ENCODE measurements at regions not wholly inside any gene's neighbourhood (a gene's known extent, or its start where the extent isn't known, plus 50 kb on each side); places are given as distances from the start of the nearest gene placed in this dataset.

DNA sequence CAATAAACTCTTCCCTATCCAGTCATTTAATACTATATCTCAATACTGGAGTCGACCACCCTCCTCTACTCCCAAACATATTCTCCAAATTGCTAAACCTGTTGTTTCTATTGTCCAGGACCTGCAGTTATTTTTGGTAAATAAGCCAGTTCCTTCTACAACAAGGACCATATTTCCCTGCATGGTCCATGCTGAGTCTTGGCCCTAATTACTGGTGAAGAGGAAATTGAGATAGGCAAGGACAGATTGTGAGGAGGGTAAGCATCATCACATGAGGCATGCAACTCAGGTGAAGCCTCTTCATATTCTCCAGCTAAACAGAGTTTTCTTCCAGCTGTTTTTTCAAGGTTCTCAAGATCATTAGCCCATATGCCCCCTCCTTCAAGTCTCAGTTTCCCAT, 1193.6 kb downstream of the RAPGEF2 start:
- no peak for TF ChIP-seq GATA3 (IDR thresholded peaks at IDR 0.05; ENCODE audit: low read depth, low read length)
- TF ChIP-seq GATA2 (IDR thresholded peaks at IDR 0.05; ENCODE audit: low read depth, low read length) = no peak

DNA sequence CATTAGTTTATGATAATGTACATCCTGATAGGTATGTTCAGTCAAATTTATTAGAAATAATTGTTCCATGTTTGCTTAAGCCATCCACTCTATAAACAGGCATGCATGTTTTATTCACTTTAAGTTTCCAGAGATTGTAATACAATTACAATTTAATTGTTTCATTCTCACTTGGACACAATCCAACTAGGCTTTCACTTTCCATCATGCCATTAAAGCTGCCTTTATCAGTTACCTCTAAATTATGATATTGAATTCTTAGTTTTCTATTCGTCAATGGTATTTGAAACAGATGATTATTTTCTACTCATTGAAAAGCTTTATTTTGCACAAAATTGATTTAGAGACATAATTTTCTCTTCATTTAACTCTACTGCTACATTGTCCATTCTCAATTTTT, 1196.3 kb downstream of the RAPGEF2 start:
- TF ChIP-seq GATA3 (IDR thresholded peaks at IDR 0.05; ENCODE audit: low read depth, low read length) (no peak), GATA2 (IDR thresholded peaks at IDR 0.05; ENCODE audit: low read depth, low read length) (no peak)

DNA sequence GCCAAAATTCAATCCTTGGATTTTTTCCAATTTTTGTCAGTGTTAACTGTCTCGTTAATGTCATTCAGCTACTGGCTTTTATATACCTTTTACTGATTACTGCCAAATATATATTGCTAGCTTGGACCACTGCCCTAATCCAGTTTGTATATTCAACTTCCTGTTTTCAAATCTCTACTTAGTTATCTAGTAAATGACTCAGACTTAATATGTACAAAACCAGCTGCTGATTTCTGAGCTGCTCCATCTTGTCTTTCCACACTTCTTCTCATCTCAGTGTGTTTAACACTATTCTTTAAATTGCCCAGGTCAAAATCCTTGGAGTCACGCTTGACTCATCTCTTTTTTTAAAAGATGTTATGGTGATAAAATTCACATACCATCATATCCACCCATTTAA, 1196.7 kb downstream of the RAPGEF2 start:
- TF ChIP-seq GATA2 (IDR thresholded peaks at IDR 0.05; ENCODE audit: low read depth, low read length) (no peak), GATA3 (IDR thresholded peaks at IDR 0.05; ENCODE audit: low read depth, low read length) (no peak)

DNA sequence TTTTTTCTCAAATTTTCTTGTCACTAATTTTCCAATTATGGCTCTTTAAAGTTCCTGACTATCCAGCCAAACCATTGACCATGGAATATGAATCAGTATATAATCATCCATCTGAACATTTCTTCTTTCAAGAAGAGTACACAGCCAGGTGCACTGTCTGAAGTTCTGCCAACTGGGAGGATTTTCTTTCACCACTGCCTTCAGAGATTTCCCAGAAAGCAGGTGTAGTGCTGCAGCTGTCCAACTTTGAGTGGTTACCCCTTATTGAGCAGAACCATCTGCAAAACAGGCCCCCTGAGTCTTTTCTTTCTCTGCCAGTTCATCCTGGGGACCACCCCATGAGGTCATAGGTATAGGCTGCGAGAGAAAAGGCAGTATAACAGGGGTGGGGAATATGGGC, 1213.2 kb downstream of the RAPGEF2 start:
- TF ChIP-seq GATA2 (IDR thresholded peaks at IDR 0.05; ENCODE audit: low read depth, low read length) (no peak), GATA3 (IDR thresholded peaks at IDR 0.05; ENCODE audit: low read depth, low read length) (no peak)

DNA sequence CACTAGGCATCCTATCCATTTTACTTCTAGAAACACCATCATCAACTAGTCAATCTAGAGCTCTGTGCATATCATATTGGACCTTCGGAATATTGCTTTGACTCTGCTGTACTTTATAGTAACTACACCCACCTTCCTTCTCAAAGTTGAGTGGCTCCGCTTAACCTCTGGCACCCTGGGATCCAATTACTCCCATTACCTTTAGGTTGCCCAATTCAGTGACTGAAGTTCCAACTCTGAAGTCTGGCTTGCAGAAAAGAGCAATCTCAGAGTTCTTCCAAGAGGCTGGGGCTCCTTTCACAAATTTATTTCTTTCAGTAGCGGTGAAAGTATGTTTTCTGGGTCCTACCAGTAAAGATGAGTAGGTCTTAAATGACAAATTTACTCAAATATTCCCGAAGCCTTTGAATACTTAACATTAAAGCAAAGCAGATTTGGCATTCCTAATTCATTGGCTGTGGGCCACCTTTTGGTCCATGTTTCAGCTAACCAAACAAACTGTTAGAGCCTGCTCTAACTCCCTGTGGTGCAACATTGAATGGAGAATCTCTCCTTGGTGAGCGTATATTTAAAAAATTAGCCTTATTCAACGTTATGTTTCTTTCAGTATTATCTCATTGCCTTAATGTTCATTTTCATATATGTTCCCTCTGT, 1215.8 kb downstream of the RAPGEF2 start:
- TF ChIP-seq GATA3 (IDR thresholded peaks at IDR 0.05; ENCODE audit: low read depth, low read length) = no peak
- no peak for TF ChIP-seq GATA2 (IDR thresholded peaks at IDR 0.05; ENCODE audit: low read depth, low read length)

DNA sequence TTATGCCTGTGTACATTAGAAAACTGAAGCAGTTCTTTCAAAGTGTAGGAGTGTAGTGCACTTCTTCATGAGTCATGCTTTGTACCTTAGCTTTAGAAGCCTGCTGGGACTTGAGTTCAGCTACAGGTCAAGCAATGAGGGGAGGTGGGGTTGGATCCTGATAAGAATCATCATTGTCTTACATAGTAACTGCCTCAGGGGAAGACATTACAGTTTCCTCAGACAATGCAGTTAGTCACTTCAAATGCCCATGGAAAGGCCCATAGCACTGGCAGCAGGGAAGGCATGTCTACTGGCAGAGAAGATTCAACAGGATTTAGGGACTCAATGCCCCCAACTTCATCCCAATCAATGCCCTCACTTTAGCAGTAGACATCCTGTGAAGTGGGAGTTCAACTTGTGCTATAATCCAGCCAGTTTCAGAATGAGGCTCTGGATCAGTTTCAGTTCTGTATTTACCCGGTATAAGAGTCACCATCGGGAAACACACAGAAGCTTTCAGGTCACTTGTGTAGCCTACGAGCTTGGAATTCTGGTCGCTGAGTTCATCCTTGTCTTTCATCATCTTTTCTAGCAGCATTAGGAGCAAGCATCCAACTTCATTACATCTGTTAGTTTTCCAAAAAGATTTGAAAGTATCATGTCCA, 1216.5 kb downstream of the RAPGEF2 start:
- no peak for TF ChIP-seq GATA2 (IDR thresholded peaks at IDR 0.05; ENCODE audit: low read depth, low read length)
- TF ChIP-seq GATA3 (IDR thresholded peaks at IDR 0.05; ENCODE audit: low read depth, low read length) = no peak

DNA sequence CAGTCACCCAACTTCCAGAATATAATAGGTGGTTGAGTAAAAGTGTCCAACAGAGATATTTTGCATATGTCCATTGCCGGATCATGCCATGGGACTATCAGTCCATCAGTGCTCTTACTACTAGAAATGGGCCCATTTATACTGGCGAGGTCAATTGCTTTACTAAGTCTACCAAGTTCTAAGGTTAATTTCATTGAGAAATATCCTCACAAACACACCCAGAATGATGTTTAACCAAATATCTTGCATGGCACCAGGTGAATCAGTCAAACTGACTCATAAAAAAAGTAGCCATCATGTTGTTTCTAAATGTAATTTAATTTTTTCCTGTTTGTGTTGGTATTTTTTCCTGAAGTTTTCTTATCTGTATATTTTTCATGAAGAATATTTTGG, 1217.0 kb downstream of the RAPGEF2 start:
- TF ChIP-seq GATA3 (IDR thresholded peaks at IDR 0.05; ENCODE audit: low read depth, low read length) = no peak
- TF ChIP-seq GATA2 (IDR thresholded peaks at IDR 0.05; ENCODE audit: low read depth, low read length) = no peak

DNA sequence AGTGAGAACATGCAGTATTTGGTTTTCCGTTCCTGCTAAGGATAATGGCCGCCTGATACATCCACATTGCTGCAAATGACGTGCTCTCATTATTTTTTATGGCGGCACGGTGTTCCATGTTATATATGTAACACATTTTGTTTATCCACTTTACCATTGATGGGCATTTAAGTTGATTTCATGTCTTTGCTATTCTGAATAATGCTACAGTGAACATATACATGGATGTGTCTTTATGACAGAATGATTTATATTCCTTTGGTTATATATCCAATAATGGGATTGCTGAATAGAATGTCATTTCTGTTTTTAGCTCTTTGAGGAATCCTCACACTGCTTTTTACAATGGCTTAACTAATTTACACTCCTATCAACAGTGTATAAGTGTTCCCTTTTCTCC, 1223.2 kb downstream of the RAPGEF2 start:
- TF ChIP-seq GATA3 (IDR thresholded peaks at IDR 0.05; ENCODE audit: low read depth, low read length) = no peak
- no peak for TF ChIP-seq GATA2 (IDR thresholded peaks at IDR 0.05; ENCODE audit: low read depth, low read length)

DNA sequence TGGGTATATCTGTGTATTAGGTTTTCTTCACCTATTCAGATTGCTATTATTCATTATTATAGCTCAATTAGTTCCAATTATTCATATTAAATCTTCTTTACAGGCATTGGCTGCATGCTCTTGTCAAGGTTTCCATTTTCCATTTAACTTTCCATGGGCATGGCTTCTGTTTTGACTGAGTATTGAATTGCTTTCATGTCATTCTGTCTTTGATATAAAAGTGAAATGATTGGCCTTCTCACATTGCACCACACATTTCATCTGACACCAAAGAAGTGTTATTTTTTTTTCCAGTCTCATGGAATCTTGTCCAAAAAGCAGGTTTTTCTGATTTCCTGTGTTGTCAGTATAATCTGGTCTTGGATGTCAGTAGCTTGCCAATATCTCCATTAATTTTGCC, 1244.3 kb downstream of the RAPGEF2 start:
- TF ChIP-seq GATA2 (IDR thresholded peaks at IDR 0.05; ENCODE audit: low read depth, low read length) (no peak), GATA3 (IDR thresholded peaks at IDR 0.05; ENCODE audit: low read depth, low read length) (no peak)

DNA sequence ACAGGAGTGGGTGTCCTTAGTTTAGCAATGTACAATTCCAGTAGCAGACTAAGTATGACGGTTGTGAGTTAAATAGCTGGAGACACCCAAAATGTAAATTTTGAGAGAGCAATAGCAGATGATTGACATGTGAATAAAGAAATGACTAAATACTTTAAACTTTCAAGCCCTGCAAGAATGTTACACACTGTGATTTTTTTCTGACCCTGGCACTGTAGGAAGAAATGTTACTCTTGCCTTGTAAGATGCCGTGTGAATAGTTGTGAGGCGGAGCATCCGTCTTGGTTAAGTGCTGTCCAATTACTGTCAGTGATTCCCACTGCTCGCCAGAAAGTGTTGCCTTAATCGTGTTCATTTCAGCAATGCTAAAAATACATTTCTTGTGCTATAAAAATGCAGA, 1248.1 kb downstream of the RAPGEF2 start:
- no peak for TF ChIP-seq GATA3 (IDR thresholded peaks at IDR 0.05; ENCODE audit: low read depth, low read length)
- TF ChIP-seq GATA2 (IDR thresholded peaks at IDR 0.05; ENCODE audit: low read depth, low read length) = no peak

DNA sequence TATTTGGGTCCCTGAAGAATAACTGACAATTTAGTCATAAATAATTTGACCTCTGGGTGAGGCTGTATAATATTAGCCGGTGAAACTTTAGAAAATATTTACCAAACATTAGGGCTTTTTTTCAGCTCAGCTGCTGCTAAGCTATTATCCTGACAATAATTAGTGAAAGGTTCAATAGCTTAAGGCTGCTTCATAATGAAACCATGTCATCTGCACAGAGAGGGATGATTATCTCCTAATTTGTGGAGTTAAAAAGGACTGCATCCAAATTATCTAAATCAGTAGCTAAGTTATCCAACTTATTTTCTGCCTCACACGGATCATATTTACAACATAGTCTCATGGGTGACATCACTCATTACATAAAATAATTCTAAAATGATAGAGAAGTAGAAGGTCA, 1249.8 kb downstream of the RAPGEF2 start:
- TF ChIP-seq GATA3 (IDR thresholded peaks at IDR 0.05; ENCODE audit: low read depth, low read length) (no peak), GATA2 (IDR thresholded peaks at IDR 0.05; ENCODE audit: low read depth, low read length) (no peak)

DNA sequence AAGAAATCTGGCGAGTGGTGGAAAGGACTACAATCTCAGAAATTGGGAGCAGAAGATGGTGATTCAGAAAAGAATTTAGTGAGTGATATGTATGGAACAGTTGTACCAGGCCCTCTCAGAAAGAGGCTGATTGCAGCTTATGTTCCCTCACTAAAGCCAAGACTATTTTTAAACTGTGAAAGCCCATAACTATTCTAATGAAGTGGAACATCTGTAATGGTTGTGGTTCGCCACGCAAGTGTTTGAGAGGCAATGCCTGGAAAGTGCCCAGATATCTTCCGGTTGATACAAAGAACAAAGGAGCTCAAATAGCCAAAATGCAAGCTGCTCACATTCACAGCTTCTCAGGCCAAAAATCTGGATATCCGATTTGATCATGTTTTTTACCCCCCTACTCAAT, 1250.7 kb downstream of the RAPGEF2 start:
- TF ChIP-seq GATA3 (IDR thresholded peaks at IDR 0.05; ENCODE audit: low read depth, low read length) = no peak
- no peak for TF ChIP-seq GATA2 (IDR thresholded peaks at IDR 0.05; ENCODE audit: low read depth, low read length)

DNA sequence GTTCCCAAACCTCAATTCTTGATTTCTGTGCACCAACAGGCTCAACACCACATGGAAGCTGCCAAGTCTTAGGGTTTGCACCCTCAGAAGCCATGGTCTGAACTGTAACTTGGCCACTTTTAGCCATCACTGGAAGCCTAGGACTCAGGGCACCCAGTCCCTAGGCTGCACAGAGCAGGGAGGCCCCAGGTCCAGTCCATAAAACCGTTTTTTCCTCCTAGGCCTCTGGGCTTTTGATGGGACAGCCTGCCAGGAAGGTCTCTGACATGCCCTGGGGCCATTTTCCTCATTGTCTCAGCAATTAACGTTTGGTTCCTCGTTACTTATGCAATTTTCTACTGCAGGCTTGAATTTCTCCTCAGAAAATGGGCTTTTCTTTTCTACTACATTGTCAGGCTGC, 1259.6 kb downstream of the RAPGEF2 start:
- TF ChIP-seq GATA2 (IDR thresholded peaks at IDR 0.05; ENCODE audit: low read depth, low read length) (no peak), GATA3 (IDR thresholded peaks at IDR 0.05; ENCODE audit: low read depth, low read length) (no peak)

DNA sequence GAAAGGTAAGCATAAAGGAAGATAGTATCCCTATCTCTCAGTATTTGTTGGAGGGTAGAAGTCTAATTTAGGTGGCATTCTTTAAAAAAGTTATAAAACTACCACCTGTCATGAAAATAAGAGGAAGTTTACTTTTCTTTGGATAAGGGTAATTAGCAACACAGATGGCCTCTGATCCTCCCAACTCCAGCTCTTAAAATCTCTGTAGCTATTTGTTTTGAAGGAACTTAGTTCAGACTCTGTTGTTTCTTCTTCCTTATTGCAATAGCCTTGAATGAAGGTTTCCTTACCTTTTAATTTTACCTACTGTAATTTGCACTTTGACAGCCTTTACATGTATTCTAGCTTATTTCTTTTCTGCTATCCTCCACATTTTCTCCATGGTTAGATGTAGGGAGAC, 1261.3 kb downstream of the RAPGEF2 start:
- TF ChIP-seq GATA3 (IDR thresholded peaks at IDR 0.05; ENCODE audit: low read depth, low read length) (no peak), GATA2 (IDR thresholded peaks at IDR 0.05; ENCODE audit: low read depth, low read length) (no peak)

DNA sequence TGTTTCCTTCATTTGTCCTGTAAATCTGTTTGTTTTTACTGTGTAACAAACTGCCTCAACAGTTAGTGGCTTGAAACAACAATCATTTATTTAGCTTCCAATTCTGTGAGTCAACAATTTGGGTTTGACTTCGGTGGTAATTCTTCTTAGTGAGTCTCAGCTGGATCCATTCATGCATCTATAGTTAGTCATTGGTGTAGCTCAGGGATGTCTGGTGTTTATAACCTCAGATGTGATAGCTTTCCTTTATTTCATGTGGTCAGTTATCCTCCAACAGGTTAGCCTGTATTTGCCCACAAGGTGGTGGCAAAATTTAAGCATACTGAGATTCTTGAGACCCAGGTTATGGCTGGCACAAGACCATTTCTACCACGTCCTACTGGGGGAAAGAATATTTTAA, 1267.2 kb downstream of the RAPGEF2 start:
- TF ChIP-seq GATA2 (IDR thresholded peaks at IDR 0.05; ENCODE audit: low read depth, low read length) (no peak), GATA3 (IDR thresholded peaks at IDR 0.05; ENCODE audit: low read depth, low read length) (no peak)
